HCT116 (cell line): ENCODE measurements at regions not wholly inside any gene's neighbourhood (a gene's known extent, or its start where the extent isn't known, plus 50 kb on each side); places are given as distances from the start of the nearest gene placed in this dataset.

Source experiments
- ATAC-seq: fragments of 200-7000 bp; cut with Tn5 transposase; 2 replicates; pipeline ENCODE4 v1.9.1; 2020; ENCODE audit warnings: mild to moderate bottlenecking, moderate library complexity
- BruUV-seq: library from RNA; stranded (reverse); fragments of 400-500 nt; replicated peaks from 2 replicates; lab custom pipeline; 2021; lab: Mats Ljungman, UMichigan
- CTCF ChIA-PET: fragments of 300-600 bp; sonication (Branson Sonifier 250); formaldehyde crosslinking; loops from one replicate; lab custom pipeline; 2021; ENCODE audit warnings: antibody characterized with exemption; lab: Charles Lee
- POLR2A ChIA-PET: fragments of 300-600, 350-600 bp; sonication (Branson Sonifier 250); formaldehyde crosslinking; loops from one replicate; lab custom pipeline; 2021; ENCODE audit warnings: antibody characterized with exemption; lab: Charles Lee
- RAD21 ChIA-PET, 2 experiments: fragments of 300-600 bp; sonication (Branson Sonifier 250); formaldehyde crosslinking; loops; one replicate each; lab custom pipeline; 2023; ENCODE audit warnings: low total read pairs in 2 of 2; ENCODE audit not compliant: uncharacterized antibody in 2 of 2, unreplicated experiment in 2 of 2, low non-redundant PET in 1 of 2; lab: Charles Lee
- DNase-seq: peaks from one replicate; pipeline ENCODE4 v3.0.0-alpha.2; 2010; ENCODE audit warnings: low read depth, low spot score
- H2AFZ ChIP-seq: fragments of 200-600 bp; shearing (Covaris generic), sonication (generic); 2 replicates; pipeline ENCODE4 v1.6.1; 2017; ENCODE audit warnings: low read depth, mixed run types, mixed read lengths, antibody characterized with exemption, low read length; ENCODE audit not compliant: poor library complexity, severe bottlenecking
- H3K27ac ChIP-seq: 2 replicates; pipeline ENCODE4 v1.5.1; 2012; ENCODE audit warnings: low read depth, low read length
- H3K27me3 ChIP-seq: fragments of 200-600 bp; sonication (generic); 2 replicates; pipeline ENCODE4 v1.6.1; 2016; ENCODE audit warnings: mixed run types, low read length, mixed read lengths; ENCODE audit not compliant: insufficient read depth
- H3K36me3 ChIP-seq, 2 experiments: fragments of 200-500 bp in 1 of 2; fragments of 200-600 bp in 1 of 2; sonication (Bioruptor generic) in 1 of 2; sonication (generic) in 1 of 2; 2 replicates each; pipeline versions ENCODE4 v1.5.1 to v1.6.1; 2014 to 2016; ENCODE audit warnings: low read length in 2 of 2, inconsistent platforms in 1 of 2, mixed read lengths in 1 of 2, mixed run types in 1 of 2; ENCODE audit not compliant: insufficient read depth in 2 of 2, control insufficient read depth in 1 of 2
- H3K4me1 ChIP-seq, 2 experiments: fragments of 200-600 bp in 1 of 2; sonication (generic) in 1 of 2; 2 replicates each; pipeline versions ENCODE4 v1.5.1 to v1.6.1; 2012 to 2017; ENCODE audit warnings: low read length in 2 of 2, inconsistent platforms in 1 of 2, mild to moderate bottlenecking in 1 of 2, mixed read lengths in 1 of 2, mixed run types in 1 of 2, moderate library complexity in 1 of 2; ENCODE audit not compliant: insufficient read depth in 2 of 2, control insufficient read depth in 1 of 2
- H3K4me2 ChIP-seq: fragments of 200-600 bp; sonication (generic); 2 replicates; pipeline ENCODE4 v1.6.1; 2017; ENCODE audit warnings: mixed run types, low read length, mixed read lengths
- H3K4me3 ChIP-seq, 2 experiments: fragments of 200-600 bp in 1 of 2; sonication (generic) in 1 of 2; replicated peaks in 1 of 2; 2 replicates each; pipeline ENCODE4 v1.5.1; 2011 to 2016; ENCODE audit warnings: low read length in 2 of 2, control low read depth in 1 of 2, low read depth in 1 of 2, mild to moderate bottlenecking in 1 of 2, mixed read lengths in 1 of 2, mixed run types in 1 of 2
- H3K79me2 ChIP-seq: fragments of 200-600 bp; sonication (generic); 2 replicates; pipeline ENCODE4 v1.6.1; 2017; ENCODE audit warnings: mild to moderate bottlenecking, mixed run types, low read length, moderate library complexity, mixed read lengths; ENCODE audit not compliant: insufficient read depth
- H3K9ac ChIP-seq: fragments of 200-600 bp; sonication (generic); 2 replicates; pipeline ENCODE4 v1.6.1; 2016; ENCODE audit warnings: low read length, mixed read lengths
- H3K9me2 ChIP-seq: fragments of 200-600 bp; sonication (generic), shearing (Covaris generic); 2 replicates; pipeline ENCODE4 v1.6.1; 2017; ENCODE audit warnings: mixed run types, mild to moderate bottlenecking, moderate library complexity; ENCODE audit not compliant: insufficient read depth
- H3K9me3 ChIP-seq, 2 experiments: fragments of 200-500 bp in 1 of 2; fragments of 200-600 bp in 1 of 2; sonication (Bioruptor generic) in 1 of 2; sonication (generic) in 1 of 2; 2 replicates each; pipeline ENCODE4 v1.6.1; 2014 to 2017; ENCODE audit warnings: low read length in 2 of 2, mixed read lengths in 2 of 2, inconsistent platforms in 1 of 2, low read depth in 1 of 2, mild to moderate bottlenecking in 1 of 2, mixed run types in 1 of 2, moderate library complexity in 1 of 2; ENCODE audit not compliant: control insufficient read depth in 1 of 2, insufficient read depth in 1 of 2
- H4K20me1 ChIP-seq: fragments of 200-600 bp; sonication (generic), shearing (Covaris generic); 2 replicates; pipeline ENCODE4 v1.6.1; 2017; ENCODE audit warnings: mixed run types, mild to moderate bottlenecking, moderate library complexity; ENCODE audit not compliant: insufficient read depth
- EGR1 ChIP-seq: IDR thresholded peaks from 2 replicates; pipeline ENCODE4 v1.6.1; 2012; ENCODE audit warnings: low read depth
- EZH2 ChIP-seq: fragments of 200-600 bp; sonication (generic); IDR thresholded peaks from 2 replicates; pipeline ENCODE4 v1.6.1; 2017; ENCODE audit warnings: antibody characterized with exemption, mixed run types
- EZH2phosphoT487 ChIP-seq: fragments of 200-600 bp; IDR thresholded peaks from 2 replicates; pipeline ENCODE4 v1.6.1; 2018; ENCODE audit warnings: antibody characterized with exemption, borderline replicate concordance
- MAX ChIP-seq: IDR thresholded peaks from 2 replicates; pipeline ENCODE4 v1.6.1; 2012
- POLR2A ChIP-seq: IDR thresholded peaks from 2 replicates; pipeline ENCODE4 v1.7.0; 2011; ENCODE audit warnings: borderline replicate concordance; ENCODE audit not compliant: insufficient read depth, insufficient read length; ENCODE audit errors: extremely low read depth
- POLR2AphosphoS5 ChIP-seq: IDR thresholded peaks from 2 replicates; pipeline ENCODE4 v1.6.1; 2011; ENCODE audit warnings: mild to moderate bottlenecking, low read depth, low read length, moderate library complexity
- RAD21 ChIP-seq: IDR thresholded peaks from 2 replicates; pipeline ENCODE4 v1.6.1; 2012; ENCODE audit warnings: low read depth, mild to moderate bottlenecking
- REST ChIP-seq: IDR thresholded peaks from 2 replicates; pipeline ENCODE4 v1.6.1; 2012; ENCODE audit warnings: low read depth
- SIN3A ChIP-seq: IDR thresholded peaks from 2 replicates; pipeline ENCODE4 v1.6.1; 2012; ENCODE audit warnings: low read depth
- SP1 ChIP-seq: IDR thresholded peaks from 2 replicates; pipeline ENCODE4 v1.6.1; 2012; ENCODE audit warnings: low read depth
- TCF7L2 ChIP-seq: IDR thresholded peaks from 2 replicates; pipeline ENCODE4 v1.7.0; 2011; ENCODE audit warnings: borderline replicate concordance, inconsistent platforms; ENCODE audit not compliant: insufficient read depth, insufficient read length; ENCODE audit errors: extremely low read depth
- YY1 ChIP-seq: IDR thresholded peaks from 2 replicates; pipeline ENCODE4 v1.6.1; 2011; ENCODE audit warnings: low read length, low read depth, moderate library complexity, mild to moderate bottlenecking; ENCODE audit not compliant: insufficient replicate concordance; ENCODE audit errors: extremely low read depth
- ZBTB33 ChIP-seq: IDR thresholded peaks from 2 replicates; pipeline ENCODE4 v1.6.1; 2011; ENCODE audit warnings: mild to moderate bottlenecking, low read length, moderate library complexity; ENCODE audit not compliant: insufficient replicate concordance; ENCODE audit errors: extremely low read depth
- ZNF274 ChIP-seq: fragments of 200-500 bp; sonication (Bioruptor generic); IDR thresholded peaks from 2 replicates; pipeline ENCODE4 v1.6.1; 2014; ENCODE audit warnings: mild to moderate bottlenecking, low read depth, low read length, inconsistent platforms
- intact Hi-C: fragments of 100-400 bp; cut with micrococcal nuclease; formaldehyde crosslinking; loops from 2 replicates; pipeline ENCODE4 v1.10.0; 2022

- TF ChIP-seq ZBTB33 = no peak
These were observed 343.0 kb upstream of the PCDH15 start (continued) for GRCh38 chr10:55144001-55144400.

GRCh38 chr10:55141892-55142291 is 340.9 kb upstream of the PCDH15 start:
- H3K27ac ChIP-seq = no peak overlapping the region
- DNase-seq (no peak), ATAC-seq (no peak)
- TF ChIP-seq EZH2 (no peak), TCF7L2 (no peak), REST (no peak), SIN3A (no peak), SP1 (no peak), RAD21 (no peak), POLR2A (no peak), ZNF274 (no peak), MAX (no peak), POLR2AphosphoS5 (no peak), YY1 (no peak), EZH2phosphoT487 (no peak), EGR1 (no peak)
- no peak overlapping the region for H3K9ac ChIP-seq
- H3K27me3 ChIP-seq = no peaks in the 10 kb centered on the region
- intact Hi-C loops = no loop called here
- H3K4me2 ChIP-seq = no peak overlapping the region
- ChIA-PET POLR2A (no interaction called here), RAD21 (no interaction called here), CTCF (no interaction called here)
- no peaks in the 10 kb centered on the region for H4K20me1 ChIP-seq
- no peaks in the 10 kb centered on the region for H3K79me2 ChIP-seq
- H3K4me1 ChIP-seq = no peaks in the 10 kb centered on the region
- H3K9me2 ChIP-seq = no peaks in the 10 kb centered on the region
- peaks cover 0 to 17% of the 10 kb centered on the region in 2 experiments; a peak in 2 of 4 replicates for H3K9me3 ChIP-seq
- no peaks in the 10 kb centered on the region for H3K36me3 ChIP-seq
- BruUV-seq = no TSS peak
- no peak overlapping the region for H2AFZ ChIP-seq
- H3K4me3 ChIP-seq = no peak overlapping the region
